ENCODE measurements at regions not wholly inside any gene's neighbourhood (a gene's known extent, or its start where the extent isn't known, plus 50 kb on each side); places are given as distances from the start of the nearest gene placed in this dataset.

GRCh38 chr12:75715323-75715644 is 203.9 kb upstream of the KRR1 start:
- WGBS, 2 donors (ENCODE audit: extremely low coverage in 2 of 2, insufficient read length in 2 of 2, insufficient replicate concordance in 1 of 2): no CpG with 5 or more reads among the region's 4 CpGs
- H2AFZ ChIP-seq (ENCODE audit: low read length): no peak overlapping the region
- no peak overlapping the region for H3K27ac ChIP-seq (replicated peaks; ENCODE audit: low read length)
- H3K4me3 ChIP-seq (ENCODE audit: low read length in 2 of 2): no peak overlapping the region
- no peak overlapping the region for H2BK120ac ChIP-seq (ENCODE audit: low read depth, low read length)
- no peaks in the 10 kb centered on the region for H3K27me3 ChIP-seq (ENCODE audit: control insufficient read depth in 3 of 3, insufficient read depth in 3 of 3, low read depth in 1 of 3, low read length in 3 of 3)
- peaks cover 6 to 11% of the 10 kb centered on the region in 2 donors for H3K4me1 ChIP-seq (ENCODE audit: control insufficient read depth in 2 of 2, insufficient read depth in 1 of 2, low read depth in 1 of 2, low read length in 2 of 2)
- no peak overlapping the region for H3K4ac ChIP-seq (ENCODE audit: low read length)
- no peak overlapping the region for H3K14ac ChIP-seq (ENCODE audit: low read length)
- no peak for DNase-seq (ENCODE audit: low spot score)
- H3K23ac ChIP-seq (ENCODE audit: low read depth, low read length, poor library complexity): no peak overlapping the region
- no peak overlapping the region for H2BK15ac ChIP-seq (ENCODE audit: low read length)
- no peak overlapping the region for H4K91ac ChIP-seq (ENCODE audit: low read depth, low read length, poor library complexity)
- H3K4me2 ChIP-seq (ENCODE audit: insufficient read depth, low read length, poor library complexity, severe bottlenecking): no peak overlapping the region
- no peaks in the 10 kb centered on the region for H3K79me1 ChIP-seq (ENCODE audit: low read depth, low read length)
- no peaks in the 10 kb centered on the region for H3K9me3 ChIP-seq (replicated peaks in 1 of 2; ENCODE audit: control insufficient read depth in 2 of 2, insufficient read depth in 1 of 2, low read depth in 1 of 2, low read length in 2 of 2)
- H2AK5ac ChIP-seq (ENCODE audit: low read depth, low read length): no peak overlapping the region
- H4K8ac ChIP-seq (ENCODE audit: low read depth, low read length): no peak overlapping the region
- no peak overlapping the region for H3K18ac ChIP-seq (ENCODE audit: low read length)
- no peaks in the 10 kb centered on the region for H3K36me3 ChIP-seq (replicated peaks in 1 of 2; ENCODE audit: control insufficient read depth in 2 of 2, insufficient read depth in 2 of 2, low read length in 2 of 2)
- H2BK5ac ChIP-seq (ENCODE audit: low read length): no peak overlapping the region
- H3K9ac ChIP-seq (ENCODE audit: low read depth, low read length, poor library complexity): no peak overlapping the region
- H2BK12ac ChIP-seq (ENCODE audit: low read length): no peak overlapping the region

DNA sequence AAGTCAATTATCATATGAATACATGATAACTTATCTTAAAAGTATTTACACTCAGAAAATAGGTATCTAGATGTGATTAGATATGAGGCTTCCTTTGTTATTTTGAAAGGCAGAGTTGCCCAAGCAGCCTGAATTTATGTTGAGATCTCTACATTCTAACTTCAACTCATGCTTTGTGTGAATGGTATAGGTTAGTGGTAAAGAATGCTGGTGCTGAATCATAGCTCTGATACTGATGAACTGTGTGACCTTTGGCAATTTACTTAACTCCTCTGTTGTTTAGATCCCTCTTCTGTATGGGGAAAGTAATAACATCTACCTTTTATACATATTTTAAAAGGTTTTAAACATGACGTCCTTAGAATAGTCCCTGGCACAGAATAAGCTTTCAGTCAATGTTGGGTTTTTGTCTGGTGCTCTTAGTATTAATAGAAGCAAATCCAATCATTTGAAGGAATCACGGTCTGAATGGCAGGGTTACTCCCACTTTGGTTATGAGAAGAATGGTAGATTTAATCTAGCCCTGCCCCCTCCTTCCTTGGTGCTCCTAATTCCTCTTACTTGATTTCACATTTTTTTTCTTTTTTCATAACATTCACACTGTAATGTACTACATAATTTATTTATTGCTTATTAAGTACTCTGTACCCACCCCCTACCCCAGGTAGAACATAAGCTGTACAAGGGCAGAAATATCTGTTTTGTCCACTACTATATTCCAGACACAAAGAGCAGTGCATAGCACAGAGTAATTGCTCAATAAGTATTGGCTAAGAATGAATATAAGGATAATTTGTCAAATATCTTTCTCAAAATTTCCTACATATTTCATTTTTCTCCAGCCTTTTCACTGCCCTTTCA is 203.3 kb upstream of the KRR1 start:
- Histone ChIP-seq H2BK5ac (ENCODE audit: low read length) (no peak overlapping the region), H3K4ac (ENCODE audit: low read length) (no peak overlapping the region), H3K18ac (ENCODE audit: low read length) (no peak overlapping the region), H4K91ac (ENCODE audit: low read depth, low read length, poor library complexity) (no peak overlapping the region), H3K79me1 (ENCODE audit: low read depth, low read length) (no peaks in the 10 kb centered on the region), H3K14ac (ENCODE audit: low read length) (no peak overlapping the region), H3K9ac (ENCODE audit: low read depth, low read length, poor library complexity) (no peak overlapping the region), H2BK12ac (ENCODE audit: low read length) (no peak overlapping the region), H3K27me3 (ENCODE audit: control insufficient read depth in 3 of 3, insufficient read depth in 3 of 3, low read depth in 1 of 3, low read length in 3 of 3) (no peaks in the 10 kb centered on the region), H3K4me1 (ENCODE audit: control insufficient read depth in 2 of 2, insufficient read depth in 1 of 2, low read depth in 1 of 2, low read length in 2 of 2) (peaks cover 6 to 13% of the 10 kb centered on the region in 2 donors), H3K27ac (replicated peaks; ENCODE audit: low read length) (no peak overlapping the region), H2AK5ac (ENCODE audit: low read depth, low read length) (no peak overlapping the region), H3K36me3 (replicated peaks in 1 of 2; ENCODE audit: control insufficient read depth in 2 of 2, insufficient read depth in 2 of 2, low read length in 2 of 2) (no peaks in the 10 kb centered on the region), H3K4me2 (ENCODE audit: insufficient read depth, low read length, poor library complexity, severe bottlenecking) (no peak overlapping the region), H2BK120ac (ENCODE audit: low read depth, low read length) (no peak overlapping the region), H3K4me3 (ENCODE audit: low read length in 2 of 2) (no peak overlapping the region), H2AFZ (ENCODE audit: low read length) (no peak overlapping the region), H3K23ac (ENCODE audit: low read depth, low read length, poor library complexity) (no peak overlapping the region), H3K9me3 (replicated peaks in 1 of 2; ENCODE audit: control insufficient read depth in 2 of 2, insufficient read depth in 1 of 2, low read depth in 1 of 2, low read length in 2 of 2) (no peaks in the 10 kb centered on the region), H4K8ac (ENCODE audit: low read depth, low read length) (no peak overlapping the region), H2BK15ac (ENCODE audit: low read length) (no peak overlapping the region)
- DNase-seq (ENCODE audit: low spot score): no peak
- WGBS, 2 donors (ENCODE audit: extremely low coverage in 2 of 2, insufficient read length in 2 of 2, insufficient replicate concordance in 1 of 2): no CpG with 5 or more reads among the region's 2 CpGs

DNA sequence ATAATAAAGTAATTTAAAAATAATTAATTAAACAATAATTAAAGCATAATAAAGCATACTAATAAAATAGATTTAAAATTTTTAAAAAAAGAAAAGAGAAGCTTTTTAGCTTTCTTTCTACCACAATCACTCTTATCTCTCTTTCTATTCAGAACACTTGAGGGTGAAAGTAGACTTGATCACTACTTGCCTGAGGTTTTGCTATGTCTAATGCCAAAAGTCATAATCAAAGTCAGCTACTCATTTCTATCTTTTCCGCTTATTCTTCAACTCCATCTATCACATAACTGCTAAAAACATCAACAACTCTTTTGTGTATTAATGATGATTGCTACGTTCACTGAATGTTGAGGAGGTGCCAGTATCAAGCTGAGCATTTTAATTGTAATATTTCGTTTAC is 202.0 kb upstream of the KRR1 start:
- Histone ChIP-seq H3K9me3 (replicated peaks in 1 of 2; ENCODE audit: control insufficient read depth in 2 of 2, insufficient read depth in 1 of 2, low read depth in 1 of 2, low read length in 2 of 2) (no peaks in the 10 kb centered on the region), H2AK5ac (ENCODE audit: low read depth, low read length) (no peak overlapping the region), H3K9ac (ENCODE audit: low read depth, low read length, poor library complexity) (no peak overlapping the region), H2BK12ac (ENCODE audit: low read length) (no peak overlapping the region), H3K4me1 (ENCODE audit: control insufficient read depth in 2 of 2, insufficient read depth in 1 of 2, low read depth in 1 of 2, low read length in 2 of 2) (peaks cover 6 to 16% of the 10 kb centered on the region in 2 donors), H3K27ac (replicated peaks; ENCODE audit: low read length) (no peak overlapping the region), H4K91ac (ENCODE audit: low read depth, low read length, poor library complexity) (no peak overlapping the region), H2BK15ac (ENCODE audit: low read length) (no peak overlapping the region), H3K23ac (ENCODE audit: low read depth, low read length, poor library complexity) (no peak overlapping the region), H3K36me3 (replicated peaks in 1 of 2; ENCODE audit: control insufficient read depth in 2 of 2, insufficient read depth in 2 of 2, low read length in 2 of 2) (no peaks in the 10 kb centered on the region), H2BK120ac (ENCODE audit: low read depth, low read length) (no peak overlapping the region), H3K27me3 (ENCODE audit: control insufficient read depth in 3 of 3, insufficient read depth in 3 of 3, low read depth in 1 of 3, low read length in 3 of 3) (no peaks in the 10 kb centered on the region), H4K8ac (ENCODE audit: low read depth, low read length) (no peak overlapping the region), H3K18ac (ENCODE audit: low read length) (no peak overlapping the region), H3K79me1 (ENCODE audit: low read depth, low read length) (no peaks in the 10 kb centered on the region), H3K4me2 (ENCODE audit: insufficient read depth, low read length, poor library complexity, severe bottlenecking) (no peak overlapping the region), H2AFZ (ENCODE audit: low read length) (no peak overlapping the region), H3K4ac (ENCODE audit: low read length) (no peak overlapping the region), H3K4me3 (ENCODE audit: low read length in 2 of 2) (no peak overlapping the region), H3K14ac (ENCODE audit: low read length) (no peak overlapping the region), H2BK5ac (ENCODE audit: low read length) (no peak overlapping the region)
- 100% methylated on average over 1 of the region's 3 CpGs for WGBS, 2 donors (ENCODE audit: extremely low coverage in 2 of 2, insufficient read length in 2 of 2, insufficient replicate concordance in 1 of 2)
- no peak for DNase-seq (ENCODE audit: low spot score)

DNA sequence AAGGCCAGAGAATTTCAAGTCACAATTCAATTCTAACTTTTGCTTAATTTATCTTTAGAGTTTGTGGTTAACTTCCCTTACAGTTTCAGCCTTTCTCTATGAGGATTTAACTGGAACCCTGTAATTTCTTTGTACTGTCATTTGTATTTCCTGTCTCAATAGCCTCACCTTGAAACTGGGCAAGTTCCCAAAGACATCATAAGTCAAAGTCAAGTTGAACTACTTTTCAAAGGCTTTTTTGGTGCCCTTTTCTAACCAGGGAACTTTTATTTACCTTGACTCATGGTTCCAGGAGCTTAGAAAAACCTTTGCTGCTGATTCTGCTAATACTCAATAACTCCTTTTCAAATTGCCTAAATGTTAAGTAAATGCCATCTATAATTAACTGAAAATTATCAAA is 200.8 kb upstream of the KRR1 start:
- H2BK120ac ChIP-seq (ENCODE audit: low read depth, low read length): no peak overlapping the region
- no peak overlapping the region for H3K18ac ChIP-seq (ENCODE audit: low read length)
- H3K4me1 ChIP-seq (ENCODE audit: control insufficient read depth in 2 of 2, insufficient read depth in 1 of 2, low read depth in 1 of 2, low read length in 2 of 2): peaks cover 6 to 16% of the 10 kb centered on the region in 2 donors
- H2BK15ac ChIP-seq (ENCODE audit: low read length): no peak overlapping the region
- H4K91ac ChIP-seq (ENCODE audit: low read depth, low read length, poor library complexity): no peak overlapping the region
- H3K36me3 ChIP-seq (replicated peaks in 1 of 2; ENCODE audit: control insufficient read depth in 2 of 2, insufficient read depth in 2 of 2, low read length in 2 of 2): no peaks in the 10 kb centered on the region
- H3K9ac ChIP-seq (ENCODE audit: low read depth, low read length, poor library complexity): no peak overlapping the region
- no peak overlapping the region for H3K14ac ChIP-seq (ENCODE audit: low read length)
- H3K23ac ChIP-seq (ENCODE audit: low read depth, low read length, poor library complexity): no peak overlapping the region
- no peak overlapping the region for H3K27ac ChIP-seq (replicated peaks; ENCODE audit: low read length)
- H2AFZ ChIP-seq (ENCODE audit: low read length): no peak overlapping the region
- no peaks in the 10 kb centered on the region for H3K27me3 ChIP-seq (ENCODE audit: control insufficient read depth in 3 of 3, insufficient read depth in 3 of 3, low read depth in 1 of 3, low read length in 3 of 3)
- no peaks in the 10 kb centered on the region for H3K9me3 ChIP-seq (replicated peaks in 1 of 2; ENCODE audit: control insufficient read depth in 2 of 2, insufficient read depth in 1 of 2, low read depth in 1 of 2, low read length in 2 of 2)
- no peak overlapping the region for H3K4ac ChIP-seq (ENCODE audit: low read length)
- H2BK5ac ChIP-seq (ENCODE audit: low read length): no peak overlapping the region
- H3K4me2 ChIP-seq (ENCODE audit: insufficient read depth, low read length, poor library complexity, severe bottlenecking): no peak overlapping the region
- no peak overlapping the region for H2AK5ac ChIP-seq (ENCODE audit: low read depth, low read length)
- DNase-seq (ENCODE audit: low spot score): no peak
- H4K8ac ChIP-seq (ENCODE audit: low read depth, low read length): no peak overlapping the region
- H3K4me3 ChIP-seq (ENCODE audit: low read length in 2 of 2): no peak overlapping the region
- H2BK12ac ChIP-seq (ENCODE audit: low read length): no peak overlapping the region
- no peaks in the 10 kb centered on the region for H3K79me1 ChIP-seq (ENCODE audit: low read depth, low read length)

All from neuronal stem cell (in vitro differentiated cells).